ENCODE measurements at regions not wholly inside any gene's neighbourhood (a gene's known extent, or its start where the extent isn't known, plus 50 kb on each side); places are given as distances from the start of the nearest gene placed in this dataset.

- TF ChIP-seq CTCF (IDR thresholded peaks at IDR 0.05) (no peak), EZH2phosphoT487 (IDR thresholded peaks at IDR 0.05) (no peak), EZH2 (IDR thresholded peaks at IDR 0.05) (no peak)
These were observed 273.0 kb upstream of the CTNND2 start for GRCh38 chr5:12177225-12177624.
